Loucy (cell line): ENCODE measurements at regions not wholly inside any gene's neighbourhood (a gene's known extent, or its start where the extent isn't known, plus 50 kb on each side); places are given as distances from the start of the nearest gene placed in this dataset.

Experiments
- CTCF ChIP-seq: fragments of 200-600 bp; sonication (generic); conservative IDR thresholded peaks from 2 replicates; pipeline ENCODE4 v1.5.1; 2014; ENCODE audit warnings: mild to moderate bottlenecking, antibody characterized with exemption, low read length
- EZH2phosphoT487 ChIP-seq: fragments of 200-600 bp; IDR thresholded peaks from 2 replicates; pipeline ENCODE4 v1.6.1; 2018; ENCODE audit warnings: antibody characterized with exemption, mild to moderate bottlenecking, moderate library complexity, borderline replicate concordance

GRCh38 chr11:95432714-95433503 lies 201.9 kb upstream of the SESN3 start:
- TF ChIP-seq CTCF (no peak), EZH2phosphoT487 (no peak)
